Activated CD8-positive, alpha-beta T cell treated with anti-CD3 and anti-CD28 coated beads for 36 hours (primary cell): ENCODE measurements at regions not wholly inside any gene's neighbourhood (a gene's known extent, or its start where the extent isn't known, plus 50 kb on each side); places are given as distances from the start of the nearest gene placed in this dataset.
"Not testable (repeated sequence)": the region's sequence is repeated elsewhere in the genome, so short reads cannot be mapped to it uniquely, and the experiment has no call there.

Experiments used
- ATAC-seq: fragments of 200-7000 bp; cut with Tn5 transposase; one replicate; pipeline ENCODE4 v1.10.0; 2021; ENCODE audit warnings: mild to moderate bottlenecking, moderate library complexity
- CTCF ChIA-PET: fragments of 350-600 bp; sonication (Branson Sonifier 250); formaldehyde crosslinking; loops from one replicate; lab custom pipeline; 2021; ENCODE audit warnings: antibody characterized with exemption; lab: Charles Lee
- POLR2A ChIA-PET: fragments of 350-600 bp; sonication (Branson Sonifier 250); formaldehyde crosslinking; loops from one replicate; lab custom pipeline; 2021; ENCODE audit warnings: antibody characterized with exemption; lab: Charles Lee
- DNase-seq: peaks from one replicate; pipeline ENCODE4 v3.0.0-alpha.2; 2020
- H3K27ac Mint-ChIP-seq: one replicate; pipeline ENCODE4 v1.8.0; 2021; ENCODE audit warnings: mild to moderate bottlenecking, mixed read lengths
- H3K27me3 Mint-ChIP-seq: one replicate; pipeline ENCODE4 v1.8.0; 2021; ENCODE audit warnings: mixed read lengths
- H3K36me3 Mint-ChIP-seq: one replicate; pipeline ENCODE4 v1.8.0; 2021; ENCODE audit warnings: low read depth, mixed read lengths
- H3K4me1 Mint-ChIP-seq: one replicate; pipeline ENCODE4 v1.8.0; 2021; ENCODE audit warnings: low read depth, mixed read lengths
- H3K4me3 Mint-ChIP-seq: one replicate; pipeline ENCODE4 v1.8.0; 2021; ENCODE audit warnings: mild to moderate bottlenecking, moderate library complexity, mixed read lengths
- H3K9me3 Mint-ChIP-seq: one replicate; pipeline ENCODE4 v1.8.0; 2021; ENCODE audit warnings: mixed read lengths
- intact Hi-C: fragments of 100-400 bp; cut with micrococcal nuclease; formaldehyde crosslinking; loops from one replicate; pipeline ENCODE4 v1.10.0; 2022
- TF ChIP-seq, protein P1 (sequence below): fragments of 200-600 bp; IDR thresholded peaks from one replicate; pipeline ENCODE4 v1.8.0; 2022; ENCODE audit warnings: antibody characterized with exemption, mild to moderate bottlenecking

DNA sequence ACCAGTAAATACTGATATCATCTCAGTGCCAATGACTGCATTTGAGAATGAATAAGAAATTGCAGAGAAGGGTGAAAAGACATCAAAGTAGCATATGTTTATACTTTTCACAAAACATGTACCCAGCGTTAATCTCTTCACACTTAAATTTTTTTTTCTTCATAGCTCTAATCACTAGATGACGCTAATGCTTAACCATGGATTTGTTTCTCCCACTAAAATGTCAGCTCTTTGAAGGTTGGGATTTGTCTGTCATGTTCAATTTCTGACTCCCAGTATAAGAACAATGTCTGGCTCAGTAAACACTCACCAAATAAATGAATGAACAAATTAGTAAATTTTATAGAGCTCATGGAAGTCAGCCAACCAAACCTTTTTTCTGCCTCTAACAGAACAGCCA is 78.3 kb upstream of the LMCD1 start:
- DNase-seq (no peak), ATAC-seq (no peak)
- POLR2A ChIA-PET, result no interaction called here
- Mint-ChIP-seq H3K9me3 (peaks cover 5% of the 10 kb centered on the region), H3K4me1 (no peaks in the 10 kb centered on the region), H3K36me3 (no peaks in the 10 kb centered on the region), H3K4me3 (no peak overlapping the region), H3K27me3 (peaks cover under 1% of the 10 kb centered on the region), H3K27ac (no peak overlapping the region)
- intact Hi-C loops, result no loop called here
- TF ChIP-seq, protein P1, sequence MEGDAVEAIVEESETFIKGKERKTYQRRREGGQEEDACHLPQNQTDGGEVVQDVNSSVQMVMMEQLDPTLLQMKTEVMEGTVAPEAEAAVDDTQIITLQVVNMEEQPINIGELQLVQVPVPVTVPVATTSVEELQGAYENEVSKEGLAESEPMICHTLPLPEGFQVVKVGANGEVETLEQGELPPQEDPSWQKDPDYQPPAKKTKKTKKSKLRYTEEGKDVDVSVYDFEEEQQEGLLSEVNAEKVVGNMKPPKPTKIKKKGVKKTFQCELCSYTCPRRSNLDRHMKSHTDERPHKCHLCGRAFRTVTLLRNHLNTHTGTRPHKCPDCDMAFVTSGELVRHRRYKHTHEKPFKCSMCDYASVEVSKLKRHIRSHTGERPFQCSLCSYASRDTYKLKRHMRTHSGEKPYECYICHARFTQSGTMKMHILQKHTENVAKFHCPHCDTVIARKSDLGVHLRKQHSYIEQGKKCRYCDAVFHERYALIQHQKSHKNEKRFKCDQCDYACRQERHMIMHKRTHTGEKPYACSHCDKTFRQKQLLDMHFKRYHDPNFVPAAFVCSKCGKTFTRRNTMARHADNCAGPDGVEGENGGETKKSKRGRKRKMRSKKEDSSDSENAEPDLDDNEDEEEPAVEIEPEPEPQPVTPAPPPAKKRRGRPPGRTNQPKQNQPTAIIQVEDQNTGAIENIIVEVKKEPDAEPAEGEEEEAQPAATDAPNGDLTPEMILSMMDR, result no peak
- CTCF ChIA-PET, result interaction anchor here (1.1 to 1.6 kb wide), 2 partner anchors 9 to 183 kb away, joined by 4 to 6 read pairs; no protein-coding TSS in a partner anchor

DNA sequence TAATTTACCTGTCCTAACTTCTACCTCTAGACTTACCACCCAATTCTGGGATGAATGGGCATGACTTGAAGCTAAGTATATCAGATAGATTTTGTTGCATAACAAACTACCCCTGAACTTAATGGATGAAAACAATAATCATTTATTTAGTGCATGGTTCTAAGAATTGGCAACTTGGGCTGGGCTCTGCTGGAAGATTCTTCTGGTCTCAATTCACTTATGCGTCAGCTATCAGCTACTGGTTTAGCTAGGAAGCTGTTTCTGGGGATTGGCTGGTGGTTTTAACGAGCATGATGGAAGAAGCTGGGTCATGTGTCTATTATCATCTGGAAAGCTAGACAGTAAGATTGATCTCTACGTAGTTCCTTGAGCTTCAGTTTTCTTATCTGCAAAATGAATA is 77.3 kb upstream of the LMCD1 start:
- no peak overlapping the region for H3K27ac Mint-ChIP-seq
- TF ChIP-seq, protein P1, result no peak
- no peak overlapping the region for H3K4me3 Mint-ChIP-seq
- H3K36me3 Mint-ChIP-seq, result no peaks in the 10 kb centered on the region
- DNase-seq (no peak), ATAC-seq (no peak)
- ChIA-PET CTCF (interaction anchor here (0.9 to 1.6 kb wide), 2 partner anchors 10 to 100 kb away, joined by 3 to 6 read pairs; no protein-coding TSS in a partner anchor), POLR2A (no interaction called here)
- H3K9me3 Mint-ChIP-seq, result peaks cover 5% of the 10 kb centered on the region
- intact Hi-C loops, result no loop called here
- H3K4me1 Mint-ChIP-seq, result no peaks in the 10 kb centered on the region
- peaks cover 4% of the 10 kb centered on the region for H3K27me3 Mint-ChIP-seq

GRCh38 chr3:8436661-8437287 is 64.8 kb upstream of the LMCD1 start:
- no peaks in the 10 kb centered on the region for H3K4me1 Mint-ChIP-seq
- intact Hi-C loops, result no loop called here
- no peak overlapping the region for H3K27ac Mint-ChIP-seq
- H3K9me3 Mint-ChIP-seq, result no peaks in the 10 kb centered on the region
- H3K27me3 Mint-ChIP-seq, result peaks cover 5% of the 10 kb centered on the region
- ATAC-seq, result no peak
- TF ChIP-seq, protein P1, result no peak
- POLR2A ChIA-PET, result no interaction called here
- no peak for DNase-seq
- H3K4me3 Mint-ChIP-seq, result no peak overlapping the region
- CTCF ChIA-PET, result interaction anchor here (0.8 kb wide), 1 partner anchor 19 kb away, joined by 3 read pairs; no protein-coding TSS in a partner anchor
- no peaks in the 10 kb centered on the region for H3K36me3 Mint-ChIP-seq

DNA sequence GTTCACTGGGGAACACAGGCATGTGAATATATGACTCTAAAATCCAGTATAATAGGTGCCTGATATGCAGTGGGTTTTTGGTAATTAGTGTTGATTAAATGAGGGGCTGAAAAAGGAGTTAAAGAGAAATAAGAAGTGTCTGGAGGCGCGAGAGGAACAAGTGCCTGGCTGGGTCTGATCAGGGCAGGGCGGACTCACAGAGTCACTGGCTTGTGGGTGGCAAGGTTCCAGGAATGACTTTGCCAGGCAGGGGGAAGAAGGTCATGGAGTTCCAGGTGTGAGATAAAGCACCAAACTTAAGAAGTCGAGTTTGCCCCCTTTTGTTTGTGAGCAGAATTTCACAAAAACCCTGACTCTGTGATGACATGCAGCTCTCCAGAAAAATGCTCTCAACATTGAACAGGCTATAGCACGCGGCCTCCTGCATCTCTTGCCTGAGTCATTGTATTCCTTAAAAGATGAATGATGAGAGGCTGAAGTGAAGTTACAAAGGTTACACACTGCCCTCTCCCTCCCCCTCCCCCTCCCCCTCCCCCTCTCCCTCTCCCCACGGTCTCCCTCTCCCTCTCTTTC is 63.0 kb upstream of the LMCD1 start:
- DNase-seq, result no peak
- intact Hi-C loops, result no loop called here
- Mint-ChIP-seq H3K4me1 (no peaks in the 10 kb centered on the region), H3K27ac (no peak overlapping the region), H3K27me3 (peaks cover 3% of the 10 kb centered on the region), H3K36me3 (no peaks in the 10 kb centered on the region), H3K4me3 (no peak overlapping the region), H3K9me3 (no peaks in the 10 kb centered on the region)
- ATAC-seq, result no peak
- CTCF ChIA-PET, result no interaction called here
- TF ChIP-seq, protein P1, result no peak
- POLR2A ChIA-PET, result no interaction called here

DNA sequence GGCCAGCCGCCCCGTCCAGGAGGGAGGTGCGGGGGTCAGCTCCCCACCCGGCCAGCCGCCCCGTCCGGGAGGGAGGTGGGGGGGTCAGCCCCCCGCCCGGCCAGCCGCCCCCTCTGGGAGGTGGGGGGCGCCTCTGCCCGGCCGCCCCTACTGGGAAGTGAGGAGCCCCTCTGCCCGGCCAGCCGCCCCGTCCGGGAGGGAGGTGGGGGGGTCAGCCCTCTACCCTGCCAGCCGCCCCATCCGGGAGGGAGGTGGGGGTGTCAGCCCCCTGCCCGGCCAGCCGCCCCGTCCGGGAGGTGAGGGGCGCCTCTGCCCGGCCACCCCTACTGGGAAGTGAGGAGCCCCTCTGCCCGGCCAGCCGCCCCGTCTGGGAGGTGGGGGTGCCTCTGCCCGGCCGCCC is 61.5 kb upstream of the LMCD1 start:
- H3K4me3 Mint-ChIP-seq, H3K36me3 Mint-ChIP-seq, ATAC-seq, CTCF ChIA-PET, H3K9me3 Mint-ChIP-seq, H3K27me3 Mint-ChIP-seq, intact Hi-C loops, H3K27ac Mint-ChIP-seq, POLR2A ChIA-PET, H3K4me1 Mint-ChIP-seq, DNase-seq: not testable (repeated sequence)
